T-helper 17 cell (primary cell): ENCODE measurements at regions not wholly inside any gene's neighbourhood (a gene's known extent, or its start where the extent isn't known, plus 50 kb on each side); places are given as distances from the start of the nearest gene placed in this dataset.
"Not testable (repeated sequence)": the region's sequence is repeated elsewhere in the genome, so short reads cannot be mapped to it uniquely, and the experiment has no call there.

ENCODE experiments used
- ATAC-seq: fragments of 150-1000 bp; cut with Tn5 transposase; 2 replicates; pipeline ENCODE4 v1.10.0; 2021; ENCODE audit warnings: mild to moderate bottlenecking, moderate library complexity
- DNase-seq, 3 donors: peaks; one replicate each; pipeline versions ENCODE4 v3.0.0 to v3.0.0-alpha.2; 2020 to 2021
- H3K9me3 ChIP-seq: one replicate; pipeline ENCODE4 v1.7.0; 2013; ENCODE audit warnings: low read length, mild to moderate bottlenecking; ENCODE audit not compliant: control insufficient read depth, poor library complexity, severe bottlenecking
- H3K27ac Mint-ChIP-seq: one replicate; pipeline ENCODE4 v1.8.0; 2022; ENCODE audit warnings: mild to moderate bottlenecking, moderate library complexity, mixed read lengths
- H3K27me3 Mint-ChIP-seq: one replicate; pipeline ENCODE4 v1.8.0; 2022; ENCODE audit warnings: mixed read lengths
- H3K36me3 Mint-ChIP-seq: one replicate; pipeline ENCODE4 v1.8.0; 2022; ENCODE audit warnings: low read depth, mixed read lengths
- H3K4me1 Mint-ChIP-seq: one replicate; pipeline ENCODE4 v1.8.0; 2022; ENCODE audit warnings: mild to moderate bottlenecking, mixed read lengths
- H3K4me3 Mint-ChIP-seq: one replicate; pipeline ENCODE4 v1.8.0; 2022; ENCODE audit warnings: mild to moderate bottlenecking, moderate library complexity, mixed read lengths

DNA sequence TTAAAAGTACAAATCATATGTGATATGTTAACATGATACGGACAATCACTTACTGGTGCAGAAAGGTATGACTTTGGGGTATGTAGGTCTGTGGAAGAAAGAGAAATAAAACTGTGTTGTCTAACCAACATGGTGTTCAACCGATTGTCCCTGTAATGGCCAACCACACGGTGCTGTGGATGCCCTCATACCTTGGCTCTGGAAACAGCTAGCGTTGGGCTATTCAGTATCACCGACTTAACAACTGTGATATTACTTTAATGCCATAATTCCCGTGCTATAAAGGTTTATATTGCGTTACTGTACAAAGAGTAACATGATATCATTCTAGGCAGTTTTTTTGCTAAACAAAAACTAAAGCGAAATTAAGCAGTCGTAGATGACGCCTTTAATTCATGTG, 448.3 kb downstream of the EFNB2 start:
- H3K9me3 ChIP-seq: no peaks in the 10 kb centered on the region
- H3K4me3 Mint-ChIP-seq: no peak overlapping the region
- DNase-seq (no peak), ATAC-seq (no peak)
- no peaks in the 10 kb centered on the region for H3K36me3 Mint-ChIP-seq
- H3K27ac Mint-ChIP-seq: no peak overlapping the region
- H3K27me3 Mint-ChIP-seq: no peaks in the 10 kb centered on the region
- H3K4me1 Mint-ChIP-seq: no peaks in the 10 kb centered on the region

DNA sequence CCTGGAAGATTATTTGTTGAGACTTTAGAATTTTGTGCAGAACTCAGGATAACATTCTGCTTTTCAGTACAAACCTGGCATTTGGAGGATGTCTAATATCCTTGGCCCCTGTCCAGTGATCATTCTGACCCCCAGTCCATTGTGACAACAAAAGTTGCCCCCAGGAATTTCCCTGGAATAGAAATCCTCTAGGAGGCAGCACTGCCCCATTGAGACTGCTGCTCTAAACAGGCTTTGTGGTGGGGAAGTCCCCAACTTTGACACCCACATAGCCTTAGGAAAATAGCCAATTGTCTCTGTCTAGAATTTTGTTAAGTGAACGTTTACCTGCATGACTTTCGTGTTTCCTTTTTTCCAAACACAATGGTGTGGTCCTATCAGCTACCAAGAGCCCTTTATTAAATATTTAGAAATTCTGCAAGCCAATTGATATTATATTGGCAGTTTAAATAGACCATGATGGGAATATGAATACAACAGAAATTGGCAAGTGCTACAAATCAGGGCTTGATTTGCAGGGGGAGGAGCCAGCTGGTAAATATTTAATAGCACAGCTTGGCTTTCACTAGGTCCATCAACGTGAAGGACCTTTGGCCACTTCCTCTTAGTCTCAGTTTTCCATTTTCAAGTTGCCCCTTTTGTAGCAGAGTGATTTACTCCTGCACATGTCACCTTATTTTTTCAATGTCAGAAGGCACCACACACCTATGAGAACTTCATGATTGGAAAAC, 451.7 kb downstream of the EFNB2 start:
- H3K4me1 Mint-ChIP-seq: no peaks in the 10 kb centered on the region
- H3K27me3 Mint-ChIP-seq: no peaks in the 10 kb centered on the region
- H3K36me3 Mint-ChIP-seq: no peaks in the 10 kb centered on the region
- no peak overlapping the region for H3K27ac Mint-ChIP-seq
- no peak for ATAC-seq
- H3K9me3 ChIP-seq: no peaks in the 10 kb centered on the region
- no peak overlapping the region for H3K4me3 Mint-ChIP-seq
- DNase-seq: no peak

DNA sequence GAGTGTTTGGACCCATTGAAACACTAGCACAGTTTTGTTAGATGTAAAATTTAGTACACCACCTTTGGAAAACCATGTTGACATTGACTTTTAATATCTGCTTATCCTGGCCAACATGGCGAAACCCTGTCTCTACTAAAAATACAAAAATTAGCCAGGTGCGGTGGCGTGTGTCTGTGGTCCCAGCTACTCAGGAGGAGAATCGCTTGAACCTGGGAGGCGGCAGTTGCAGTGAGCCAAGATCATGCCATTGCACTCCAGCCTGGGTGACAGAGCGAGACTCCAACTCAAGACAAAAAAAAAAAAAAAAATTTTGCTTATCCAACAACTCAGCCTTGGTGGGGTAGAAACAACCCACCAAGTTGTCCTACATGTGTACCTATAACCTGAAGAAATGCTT, 454.2 kb downstream of the EFNB2 start:
- not testable (repeated sequence) for H3K27ac Mint-ChIP-seq, H3K27me3 Mint-ChIP-seq, H3K4me1 Mint-ChIP-seq, H3K9me3 ChIP-seq, DNase-seq, H3K36me3 Mint-ChIP-seq, ATAC-seq, H3K4me3 Mint-ChIP-seq

DNA sequence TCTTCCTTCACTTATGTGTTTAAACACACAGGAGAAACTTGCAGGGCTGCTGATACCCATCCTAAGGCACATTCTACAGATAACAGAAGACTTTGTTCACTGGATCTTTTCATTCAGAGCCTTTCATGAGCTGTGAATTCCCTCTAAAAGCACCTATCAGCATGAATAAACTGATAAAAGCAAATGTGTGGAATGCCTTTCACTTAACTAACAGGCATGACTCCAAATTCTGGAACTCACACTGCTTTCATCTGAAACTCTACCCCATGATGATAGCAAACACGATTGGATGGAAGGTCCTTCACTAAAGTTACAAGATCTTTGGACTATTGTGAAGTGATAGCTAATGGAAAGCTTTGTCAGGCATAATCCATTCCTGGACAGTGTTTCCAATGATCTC, 457.3 kb downstream of the EFNB2 start:
- Mint-ChIP-seq H3K4me3 (no peak overlapping the region), H3K27me3 (peaks cover 16% of the 10 kb centered on the region), H3K4me1 (no peaks in the 10 kb centered on the region), H3K27ac (no peak overlapping the region), H3K36me3 (no peaks in the 10 kb centered on the region)
- ATAC-seq: no peak
- H3K9me3 ChIP-seq: no peaks in the 10 kb centered on the region
- no peak for DNase-seq

DNA sequence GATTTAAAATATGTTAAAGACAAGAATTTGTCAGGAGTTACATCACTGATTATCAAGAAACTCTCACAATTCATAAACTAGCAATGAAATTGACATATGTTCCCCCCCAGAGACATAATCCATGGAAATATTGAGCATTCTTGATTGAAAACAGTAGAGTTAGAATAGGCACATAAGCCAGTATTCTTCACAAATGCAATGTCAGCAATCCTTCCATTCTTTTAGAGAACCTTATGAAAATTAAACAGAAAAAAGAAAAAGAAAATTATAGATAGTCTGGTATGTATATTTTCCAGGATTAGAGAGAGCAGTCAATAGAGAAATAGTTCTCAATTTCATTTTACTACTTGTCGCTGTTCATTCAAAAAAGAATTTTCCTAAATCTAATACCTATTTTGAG, 458.4 kb downstream of the EFNB2 start:
- no peaks in the 10 kb centered on the region for H3K4me1 Mint-ChIP-seq
- no peak for DNase-seq
- H3K27ac Mint-ChIP-seq: no peak overlapping the region
- no peaks in the 10 kb centered on the region for H3K36me3 Mint-ChIP-seq
- ATAC-seq: no peak
- H3K9me3 ChIP-seq: no peaks in the 10 kb centered on the region
- peaks cover 16% of the 10 kb centered on the region for H3K27me3 Mint-ChIP-seq
- no peak overlapping the region for H3K4me3 Mint-ChIP-seq

DNA sequence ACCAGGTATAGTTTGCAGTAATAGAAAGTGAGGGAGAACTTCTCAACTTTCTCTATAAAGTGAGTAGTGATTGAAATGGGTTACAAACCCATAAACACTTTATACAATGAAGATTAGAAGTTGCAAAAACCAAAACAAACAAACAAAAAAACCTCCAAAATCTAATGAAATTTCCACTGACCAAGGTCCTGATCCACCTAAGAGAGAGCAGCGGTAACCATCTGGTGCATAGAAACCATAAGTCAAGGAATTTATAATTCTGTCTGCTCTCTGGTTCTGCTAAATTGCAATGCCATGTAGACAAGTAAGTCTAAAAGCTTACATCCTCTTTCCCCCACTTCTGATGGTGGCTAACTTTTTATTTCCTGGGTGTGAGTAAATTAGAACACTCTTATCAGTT, 463.4 kb downstream of the EFNB2 start:
- Mint-ChIP-seq H3K27ac (no peak overlapping the region), H3K27me3 (peaks cover 23% of the 10 kb centered on the region), H3K4me1 (no peaks in the 10 kb centered on the region), H3K4me3 (no peak overlapping the region), H3K36me3 (no peaks in the 10 kb centered on the region)
- no peaks in the 10 kb centered on the region for H3K9me3 ChIP-seq
- DNase-seq (no peak), ATAC-seq (no peak)

DNA sequence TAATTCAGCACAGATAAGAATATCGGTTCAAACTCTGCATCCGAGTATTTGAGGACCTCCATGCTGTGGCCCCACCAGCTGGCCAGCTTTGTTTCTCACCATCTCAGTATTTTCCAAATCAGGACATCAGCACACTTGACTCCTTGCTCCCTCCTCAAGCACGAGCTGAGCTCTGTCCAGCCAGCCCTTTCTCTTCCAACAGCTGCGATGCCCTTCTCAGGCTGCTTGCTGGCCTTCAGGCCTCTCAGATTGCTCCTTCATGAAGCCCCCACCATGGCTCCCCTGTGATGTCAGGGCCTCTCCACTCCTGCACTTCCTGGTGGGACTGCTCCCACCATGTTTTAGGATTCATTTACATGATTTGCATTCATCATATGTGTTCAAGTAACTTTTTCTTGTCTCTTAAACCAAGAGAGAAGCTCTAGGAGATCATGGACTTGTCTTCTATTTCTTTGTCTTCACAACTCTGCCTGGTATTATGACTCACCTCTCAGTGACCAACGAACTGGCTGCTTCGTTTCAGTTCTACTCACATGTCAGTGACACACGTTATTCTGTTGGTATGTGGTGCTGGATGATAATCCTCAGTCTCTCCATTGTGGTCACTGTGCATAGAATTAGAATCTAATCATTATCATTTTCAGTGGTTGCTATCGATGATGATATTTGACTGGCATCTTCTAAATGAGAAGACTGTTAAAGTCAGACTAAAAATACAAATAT, 471.7 kb downstream of the EFNB2 start:
- Mint-ChIP-seq H3K27ac (no peak overlapping the region), H3K4me1 (no peaks in the 10 kb centered on the region), H3K4me3 (no peak overlapping the region), H3K36me3 (no peaks in the 10 kb centered on the region), H3K27me3 (no peaks in the 10 kb centered on the region)
- DNase-seq: no peak
- no peaks in the 10 kb centered on the region for H3K9me3 ChIP-seq
- ATAC-seq: no peak

DNA sequence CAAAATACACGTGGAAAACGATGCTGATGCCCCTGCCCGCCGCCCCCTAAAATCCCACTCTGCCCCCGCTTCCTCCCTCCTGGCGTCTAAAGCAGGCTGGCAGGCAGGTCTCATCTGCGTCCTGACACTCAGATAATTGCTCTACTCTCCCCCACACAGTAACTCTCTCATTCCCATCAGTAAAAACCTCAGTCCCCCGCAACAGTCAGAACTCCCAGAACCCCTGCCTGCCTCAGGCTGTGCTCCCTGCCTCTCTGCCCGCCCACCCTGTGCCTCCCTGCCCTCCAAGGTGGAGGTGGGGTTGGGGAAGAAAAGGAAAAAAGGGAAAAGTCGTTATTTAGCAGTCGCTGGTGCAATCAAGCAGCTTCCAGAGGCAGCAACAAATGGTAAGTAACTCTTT, 473.7 kb downstream of the EFNB2 start:
- Mint-ChIP-seq H3K36me3 (no peaks in the 10 kb centered on the region), H3K27ac (no peak overlapping the region), H3K4me1 (no peaks in the 10 kb centered on the region), H3K4me3 (no peak overlapping the region), H3K27me3 (peaks cover 7% of the 10 kb centered on the region)
- no peaks in the 10 kb centered on the region for H3K9me3 ChIP-seq
- ATAC-seq: no peak
- no peak for DNase-seq

DNA sequence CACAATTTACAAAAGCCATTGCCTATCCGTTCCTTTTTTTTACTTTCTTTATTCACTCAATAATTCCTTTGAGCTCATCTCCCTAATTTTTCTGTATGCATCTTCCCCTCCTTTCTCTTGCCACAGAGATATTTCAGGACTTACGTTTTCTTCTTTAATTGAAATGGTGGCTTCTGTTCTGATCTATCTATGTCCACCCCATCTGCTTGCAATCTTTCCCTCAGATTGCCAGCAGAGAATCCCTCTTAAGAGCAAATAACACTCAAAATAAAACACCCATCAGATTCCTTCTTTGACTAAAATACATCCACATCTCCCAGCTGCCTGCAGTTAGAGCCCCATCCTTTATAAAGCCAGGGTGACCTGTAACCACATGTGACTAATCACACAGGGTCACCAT, 478.6 kb downstream of the EFNB2 start:
- Mint-ChIP-seq H3K27me3 (peaks cover 21% of the 10 kb centered on the region), H3K4me1 (no peaks in the 10 kb centered on the region), H3K4me3 (no peak overlapping the region), H3K36me3 (no peaks in the 10 kb centered on the region), H3K27ac (no peak overlapping the region)
- DNase-seq: no peak
- no peak for ATAC-seq
- H3K9me3 ChIP-seq: no peaks in the 10 kb centered on the region

DNA sequence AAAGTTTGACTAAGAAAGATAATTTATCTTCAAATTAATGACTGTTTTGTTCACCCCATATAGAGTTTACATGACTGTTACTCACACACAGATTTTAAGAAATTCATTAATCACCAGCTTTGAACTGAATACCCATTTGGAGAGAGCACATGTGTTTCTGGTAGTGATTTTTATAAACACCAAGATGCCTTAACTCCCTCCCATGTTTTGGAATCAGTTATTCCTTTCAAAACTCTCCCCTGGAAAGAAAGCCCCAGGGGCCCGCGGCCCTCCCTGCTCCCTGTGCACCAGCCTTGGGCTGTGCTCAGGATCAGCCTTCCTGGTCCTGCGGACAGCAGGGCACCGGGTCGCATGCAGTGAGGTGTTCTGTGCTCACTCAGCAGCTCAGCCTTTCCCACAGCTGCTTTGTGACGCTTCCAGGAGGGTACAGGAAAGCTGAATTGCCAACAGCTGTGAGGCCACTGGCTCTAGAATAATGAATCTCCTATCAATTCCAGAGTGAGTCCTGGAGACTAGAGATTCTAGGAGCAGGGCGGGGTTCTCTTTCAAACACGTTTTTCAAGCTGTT, 483.2 kb downstream of the EFNB2 start:
- no peak for ATAC-seq
- H3K27ac Mint-ChIP-seq: no peak overlapping the region
- no peaks in the 10 kb centered on the region for H3K36me3 Mint-ChIP-seq
- no peaks in the 10 kb centered on the region for H3K4me1 Mint-ChIP-seq
- peaks cover 22% of the 10 kb centered on the region for H3K27me3 Mint-ChIP-seq
- H3K4me3 Mint-ChIP-seq: no peak overlapping the region
- no peak for DNase-seq
- H3K9me3 ChIP-seq: no peaks in the 10 kb centered on the region

DNA sequence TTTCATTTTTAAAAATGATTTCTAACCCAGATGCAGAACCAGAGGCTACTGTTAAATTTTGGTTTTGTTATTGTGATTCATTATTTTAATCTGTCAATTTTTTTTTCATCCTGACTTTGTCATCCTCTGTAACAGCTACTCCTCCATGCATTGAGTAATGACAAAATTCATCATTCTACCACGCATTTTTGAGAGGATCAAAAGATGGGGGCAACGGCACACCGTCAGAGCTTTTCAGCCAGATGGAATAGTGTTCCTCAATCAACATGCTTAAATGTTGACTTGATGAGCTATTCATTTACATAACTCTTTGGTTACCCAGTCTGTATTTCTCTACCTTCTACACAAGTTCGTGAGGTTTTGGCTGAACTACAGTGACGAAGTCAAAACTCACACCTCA, 486.3 kb downstream of the EFNB2 start:
- Mint-ChIP-seq H3K36me3 (no peaks in the 10 kb centered on the region), H3K4me3 (no peak overlapping the region), H3K27ac (no peak overlapping the region), H3K27me3 (peaks cover 13% of the 10 kb centered on the region), H3K4me1 (no peaks in the 10 kb centered on the region)
- no peak for DNase-seq
- no peaks in the 10 kb centered on the region for H3K9me3 ChIP-seq
- no peak for ATAC-seq

DNA sequence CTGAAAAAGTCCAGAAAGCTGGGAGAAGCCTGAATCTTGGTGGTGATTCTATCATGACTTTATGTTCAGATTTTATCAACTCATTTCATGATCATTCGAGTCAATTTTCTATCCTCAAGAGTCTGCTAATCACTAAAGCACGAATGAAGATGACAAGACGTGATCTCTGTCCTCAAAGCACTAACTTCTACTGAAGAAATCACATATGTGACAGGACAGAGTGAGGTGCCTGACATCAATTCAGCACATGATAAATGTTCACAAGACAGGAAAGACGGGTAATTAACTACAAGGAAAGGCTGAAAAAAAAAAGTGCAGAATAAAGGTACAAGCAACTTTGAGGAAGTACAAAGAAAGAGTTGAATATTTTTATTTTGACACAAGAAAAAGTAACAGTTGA, 487.1 kb downstream of the EFNB2 start:
- H3K36me3 Mint-ChIP-seq: no peaks in the 10 kb centered on the region
- ATAC-seq: no peak

DNA sequence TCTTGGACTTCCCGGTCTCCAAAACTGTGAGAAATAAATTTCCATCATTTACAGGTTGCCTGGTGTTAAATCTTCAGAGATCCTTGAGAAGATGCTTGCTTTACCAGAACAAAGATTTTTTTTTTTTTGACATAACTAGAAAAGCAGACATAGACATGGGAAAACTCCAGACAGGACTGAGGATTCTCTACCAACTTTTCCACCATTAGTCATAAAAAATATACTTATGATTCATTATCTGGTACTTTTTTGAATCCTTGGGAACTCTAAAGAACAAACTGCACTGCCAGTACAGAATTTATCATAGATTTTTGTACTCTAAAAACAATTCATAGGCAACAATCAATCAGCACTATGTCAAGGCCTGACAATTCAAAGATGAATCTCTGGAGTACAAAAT, 487.6 kb downstream of the EFNB2 start:
- Mint-ChIP-seq H3K27ac (no peak overlapping the region), H3K4me1 (no peaks in the 10 kb centered on the region), H3K27me3 (peaks cover 11% of the 10 kb centered on the region), H3K36me3 (no peaks in the 10 kb centered on the region), H3K4me3 (no peak overlapping the region)
- DNase-seq (no peak), ATAC-seq (no peak)
- H3K9me3 ChIP-seq: no peaks in the 10 kb centered on the region

More for the DNA sequence above, 487.1 kb downstream of the EFNB2 start:
- Mint-ChIP-seq H3K27me3 (peaks cover 11% of the 10 kb centered on the region), H3K27ac (no peak overlapping the region), H3K4me3 (no peak overlapping the region), H3K4me1 (no peaks in the 10 kb centered on the region)
- no peaks in the 10 kb centered on the region for H3K9me3 ChIP-seq
- DNase-seq: no peak
